ENCODE measurements at regions not wholly inside any gene's neighbourhood (a gene's known extent, or its start where the extent isn't known, plus 50 kb on each side); places are given as distances from the start of the nearest gene placed in this dataset.
"Not testable (repeated sequence)": the region's sequence is repeated elsewhere in the genome, so short reads cannot be mapped to it uniquely, and the experiment has no call there.

GRCh38 chr6:141956046-141956761, 176.5 kb upstream of the GJE1 start:
- H3K4me3 ChIP-seq (ENCODE audit: low read depth, low read length) = no peak overlapping the region
- no peaks in the 10 kb centered on the region for H3K36me3 ChIP-seq (ENCODE audit: control insufficient read depth, insufficient read depth, low read length)
- H3K9me3 ChIP-seq (ENCODE audit: control insufficient read depth, insufficient read depth, low read length) = peaks cover 11% of the 10 kb centered on the region
- H3K27ac ChIP-seq (ENCODE audit: low read depth, low read length) = no peak overlapping the region
- H3K27me3 ChIP-seq (ENCODE audit: control insufficient read depth, insufficient read depth, low read length) = no peaks in the 10 kb centered on the region
- no peaks in the 10 kb centered on the region for H3K4me1 ChIP-seq (ENCODE audit: control insufficient read depth, insufficient read depth, low read length)
- 79% methylated on average over 2 of the region's 3 CpGs for WGBS (ENCODE audit: insufficient coverage)
- DNase-seq (ENCODE audit: low read depth in 4 of 6, low spot score in 6 of 6) = peak in 2 of 6 donors; percentile 4

GRCh38 chr6:141953072-141953471, 179.7 kb upstream of the GJE1 start:
- Histone ChIP-seq H3K36me3 (ENCODE audit: control insufficient read depth, insufficient read depth, low read length) (no peaks in the 10 kb centered on the region), H3K4me1 (ENCODE audit: control insufficient read depth, insufficient read depth, low read length) (no peaks in the 10 kb centered on the region), H3K27me3 (ENCODE audit: control insufficient read depth, insufficient read depth, low read length) (no peaks in the 10 kb centered on the region), H3K4me3 (ENCODE audit: low read depth, low read length) (no peak overlapping the region), H3K9me3 (ENCODE audit: control insufficient read depth, insufficient read depth, low read length) (peaks cover 11% of the 10 kb centered on the region), H3K27ac (ENCODE audit: low read depth, low read length) (no peak overlapping the region)
- DNase-seq (ENCODE audit: low read depth in 4 of 6, low spot score in 6 of 6) = no peak

GRCh38 chr6:141946502-141946901, 186.2 kb upstream of the GJE1 start:
- H3K27ac ChIP-seq (ENCODE audit: low read depth, low read length) = no peak overlapping the region
- H3K4me3 ChIP-seq (ENCODE audit: low read depth, low read length) = no peak overlapping the region
- H3K9me3 ChIP-seq (ENCODE audit: control insufficient read depth, insufficient read depth, low read length) = no peaks in the 10 kb centered on the region
- no peaks in the 10 kb centered on the region for H3K27me3 ChIP-seq (ENCODE audit: control insufficient read depth, insufficient read depth, low read length)
- no peaks in the 10 kb centered on the region for H3K4me1 ChIP-seq (ENCODE audit: control insufficient read depth, insufficient read depth, low read length)
- WGBS (ENCODE audit: insufficient coverage) = no CpG with 5 or more reads among the region's 2 CpGs
- H3K36me3 ChIP-seq (ENCODE audit: control insufficient read depth, insufficient read depth, low read length) = no peaks in the 10 kb centered on the region
- DNase-seq (ENCODE audit: low read depth in 4 of 6, low spot score in 6 of 6) = no peak

GRCh38 chr6:141938664-141939063, 194.1 kb upstream of the GJE1 start:
- no CpG with 5 or more reads among the region's 1 CpG for WGBS (ENCODE audit: insufficient coverage)
- Histone ChIP-seq H3K27ac (ENCODE audit: low read depth, low read length) (no peak overlapping the region), H3K9me3 (ENCODE audit: control insufficient read depth, insufficient read depth, low read length) (no peaks in the 10 kb centered on the region), H3K27me3 (ENCODE audit: control insufficient read depth, insufficient read depth, low read length) (no peaks in the 10 kb centered on the region), H3K36me3 (ENCODE audit: control insufficient read depth, insufficient read depth, low read length) (no peaks in the 10 kb centered on the region), H3K4me3 (ENCODE audit: low read depth, low read length) (no peak overlapping the region), H3K4me1 (ENCODE audit: control insufficient read depth, insufficient read depth, low read length) (no peaks in the 10 kb centered on the region)
- peak in 1 of 6 donors; percentile 8 for DNase-seq (ENCODE audit: low read depth in 4 of 6, low spot score in 6 of 6)

GRCh38 chr6:141932685-141933084, 200.0 kb upstream of the GJE1 start:
- Histone ChIP-seq H3K4me1 (ENCODE audit: control insufficient read depth, insufficient read depth, low read length) (no peaks in the 10 kb centered on the region), H3K27ac (ENCODE audit: low read depth, low read length) (no peak overlapping the region), H3K27me3 (ENCODE audit: control insufficient read depth, insufficient read depth, low read length) (no peaks in the 10 kb centered on the region), H3K36me3 (ENCODE audit: control insufficient read depth, insufficient read depth, low read length) (no peaks in the 10 kb centered on the region), H3K9me3 (ENCODE audit: control insufficient read depth, insufficient read depth, low read length) (no peaks in the 10 kb centered on the region), H3K4me3 (ENCODE audit: low read depth, low read length) (no peak overlapping the region)
- no peak for DNase-seq (ENCODE audit: low read depth in 4 of 6, low spot score in 6 of 6)
- 77% methylated on average over 3 of the region's 3 CpGs for WGBS (ENCODE audit: insufficient coverage)

GRCh38 chr6:141926200-141926900, 206.4 kb upstream of the GJE1 start:
- H3K36me3 ChIP-seq (ENCODE audit: control insufficient read depth, insufficient read depth, low read length); H3K27me3 ChIP-seq (ENCODE audit: control insufficient read depth, insufficient read depth, low read length); H3K9me3 ChIP-seq (ENCODE audit: control insufficient read depth, insufficient read depth, low read length); H3K4me3 ChIP-seq (ENCODE audit: low read depth, low read length); DNase-seq (ENCODE audit: low read depth in 4 of 6, low spot score in 6 of 6); H3K27ac ChIP-seq (ENCODE audit: low read depth, low read length); H3K4me1 ChIP-seq (ENCODE audit: control insufficient read depth, insufficient read depth, low read length): not testable (repeated sequence)
- WGBS (ENCODE audit: insufficient coverage) = 40% methylated on average over 1 of the region's 7 CpGs

GRCh38 chr6:141925001-141925400, 207.7 kb upstream of the GJE1 start:
- no peak for DNase-seq (ENCODE audit: low read depth in 4 of 6, low spot score in 6 of 6)
- Histone ChIP-seq H3K9me3 (ENCODE audit: control insufficient read depth, insufficient read depth, low read length) (no peaks in the 10 kb centered on the region), H3K27me3 (ENCODE audit: control insufficient read depth, insufficient read depth, low read length) (no peaks in the 10 kb centered on the region), H3K4me3 (ENCODE audit: low read depth, low read length) (no peak overlapping the region), H3K36me3 (ENCODE audit: control insufficient read depth, insufficient read depth, low read length) (no peaks in the 10 kb centered on the region), H3K27ac (ENCODE audit: low read depth, low read length) (no peak overlapping the region), H3K4me1 (ENCODE audit: control insufficient read depth, insufficient read depth, low read length) (no peaks in the 10 kb centered on the region)

GRCh38 chr6:141922898-141923297, 209.8 kb upstream of the GJE1 start:
- Histone ChIP-seq H3K9me3 (ENCODE audit: control insufficient read depth, insufficient read depth, low read length) (no peaks in the 10 kb centered on the region), H3K36me3 (ENCODE audit: control insufficient read depth, insufficient read depth, low read length) (no peaks in the 10 kb centered on the region), H3K27me3 (ENCODE audit: control insufficient read depth, insufficient read depth, low read length) (no peaks in the 10 kb centered on the region), H3K27ac (ENCODE audit: low read depth, low read length) (no peak overlapping the region), H3K4me1 (ENCODE audit: control insufficient read depth, insufficient read depth, low read length) (no peaks in the 10 kb centered on the region), H3K4me3 (ENCODE audit: low read depth, low read length) (no peak overlapping the region)
- no peak for DNase-seq (ENCODE audit: low read depth in 4 of 6, low spot score in 6 of 6)
- WGBS (ENCODE audit: insufficient coverage) = no CpG with 5 or more reads among the region's 2 CpGs

GRCh38 chr6:141916682-141917505, 215.8 kb upstream of the GJE1 start:
- H3K4me3 ChIP-seq (ENCODE audit: low read depth, low read length); H3K9me3 ChIP-seq (ENCODE audit: control insufficient read depth, insufficient read depth, low read length); H3K4me1 ChIP-seq (ENCODE audit: control insufficient read depth, insufficient read depth, low read length); H3K27ac ChIP-seq (ENCODE audit: low read depth, low read length); H3K27me3 ChIP-seq (ENCODE audit: control insufficient read depth, insufficient read depth, low read length); DNase-seq (ENCODE audit: low read depth in 4 of 6, low spot score in 6 of 6); H3K36me3 ChIP-seq (ENCODE audit: control insufficient read depth, insufficient read depth, low read length): not testable (repeated sequence)
- WGBS (ENCODE audit: insufficient coverage) = 88% methylated on average over 18 of the region's 30 CpGs
